ENCODE measurements at regions not wholly inside any gene's neighbourhood (a gene's known extent, or its start where the extent isn't known, plus 50 kb on each side); places are given as distances from the start of the nearest gene placed in this dataset.

- TF ChIP-seq, protein P1, sequence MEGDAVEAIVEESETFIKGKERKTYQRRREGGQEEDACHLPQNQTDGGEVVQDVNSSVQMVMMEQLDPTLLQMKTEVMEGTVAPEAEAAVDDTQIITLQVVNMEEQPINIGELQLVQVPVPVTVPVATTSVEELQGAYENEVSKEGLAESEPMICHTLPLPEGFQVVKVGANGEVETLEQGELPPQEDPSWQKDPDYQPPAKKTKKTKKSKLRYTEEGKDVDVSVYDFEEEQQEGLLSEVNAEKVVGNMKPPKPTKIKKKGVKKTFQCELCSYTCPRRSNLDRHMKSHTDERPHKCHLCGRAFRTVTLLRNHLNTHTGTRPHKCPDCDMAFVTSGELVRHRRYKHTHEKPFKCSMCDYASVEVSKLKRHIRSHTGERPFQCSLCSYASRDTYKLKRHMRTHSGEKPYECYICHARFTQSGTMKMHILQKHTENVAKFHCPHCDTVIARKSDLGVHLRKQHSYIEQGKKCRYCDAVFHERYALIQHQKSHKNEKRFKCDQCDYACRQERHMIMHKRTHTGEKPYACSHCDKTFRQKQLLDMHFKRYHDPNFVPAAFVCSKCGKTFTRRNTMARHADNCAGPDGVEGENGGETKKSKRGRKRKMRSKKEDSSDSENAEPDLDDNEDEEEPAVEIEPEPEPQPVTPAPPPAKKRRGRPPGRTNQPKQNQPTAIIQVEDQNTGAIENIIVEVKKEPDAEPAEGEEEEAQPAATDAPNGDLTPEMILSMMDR (IDR thresholded peaks at IDR 0.05; ENCODE audit: insufficient read depth, low read depth, low read length): no peak
- no peak for TF ChIP-seq EZH2 (IDR thresholded peaks at IDR 0.05; ENCODE audit: insufficient read depth, low read length)
These were observed 232.3 kb upstream of the RPS6KA3 start for GRCh38 chrX:20498851-20499635.

All from astrocyte (in vitro differentiated cells and primary cell).